ENCODE measurements at regions not wholly inside any gene's neighbourhood (a gene's known extent, or its start where the extent isn't known, plus 50 kb on each side); places are given as distances from the start of the nearest gene placed in this dataset.

GRCh38 chr7:131222171-131222570, 105.5 kb upstream of the MKLN1 start (continued):
- TF ChIP-seq SP1 (IDR thresholded peaks at IDR 0.05; ENCODE audit: low read depth) (no peak), CEBPB (IDR thresholded peaks at IDR 0.05; ENCODE audit: low read depth) (no peak), ELF1 (IDR thresholded peaks at IDR 0.05; ENCODE audit: borderline replicate concordance, low read depth) (no peak), ZNF274 (IDR thresholded peaks at IDR 0.05; ENCODE audit: low read depth, low read length) (no peak), CBX3 (IDR thresholded peaks at IDR 0.05; ENCODE audit: low read depth) (no peak), TCF7L2 (IDR thresholded peaks at IDR 0.05; ENCODE audit: borderline replicate concordance, extremely low read depth, insufficient read depth, insufficient read length) (no peak)

GRCh38 chr7:131223151-131223550, 104.5 kb upstream of the MKLN1 start:
- RAD21 ChIA-PET (ENCODE audit: low non-redundant PET in 1 of 2, low total read pairs in 2 of 2, uncharacterized antibody in 2 of 2, unreplicated experiment in 2 of 2) = no interaction called here
- POLR2A ChIA-PET = no interaction called here
- Histone ChIP-seq H3K27ac (ENCODE audit: low read depth, low read length) (no peak overlapping the region), H3K27me3 (ENCODE audit: insufficient read depth, low read length) (no peaks in the 10 kb centered on the region), H3K9ac (ENCODE audit: low read length) (no peak overlapping the region), H3K36me3 (ENCODE audit: control insufficient read depth in 1 of 2, insufficient read depth in 2 of 2, low read length in 2 of 2) (no peaks in the 10 kb centered on the region), H3K4me2 (ENCODE audit: low read length) (no peak overlapping the region), H2AFZ (ENCODE audit: low read depth, low read length, poor library complexity, severe bottlenecking) (no peak overlapping the region), H3K4me3 (replicated peaks in 1 of 2; ENCODE audit: low read depth in 1 of 2, low read length in 2 of 2) (no peak overlapping the region), H4K20me1 (ENCODE audit: insufficient read depth) (no peaks in the 10 kb centered on the region), H3K4me1 (ENCODE audit: control insufficient read depth in 1 of 2, insufficient read depth in 2 of 2, low read length in 2 of 2) (no peaks in the 10 kb centered on the region; a peak in 1 of 4 replicates), H3K9me2 (ENCODE audit: insufficient read depth) (no peaks in the 10 kb centered on the region), H3K79me2 (ENCODE audit: insufficient read depth, low read length) (no peaks in the 10 kb centered on the region), H3K9me3 (ENCODE audit: control insufficient read depth in 1 of 2, insufficient read depth in 1 of 2, low read depth in 1 of 2, low read length in 2 of 2) (no peaks in the 10 kb centered on the region)
- TF ChIP-seq FOSL1 (IDR thresholded peaks at IDR 0.05; ENCODE audit: low read depth) = no peak
- TF ChIP-seq TCF7L2 (IDR thresholded peaks at IDR 0.05; ENCODE audit: borderline replicate concordance, extremely low read depth, insufficient read depth, insufficient read length) = no peak
- no peak for TF ChIP-seq POLR2AphosphoS5 (IDR thresholded peaks at IDR 0.05; ENCODE audit: low read depth, low read length)
- TF ChIP-seq, protein P1, sequence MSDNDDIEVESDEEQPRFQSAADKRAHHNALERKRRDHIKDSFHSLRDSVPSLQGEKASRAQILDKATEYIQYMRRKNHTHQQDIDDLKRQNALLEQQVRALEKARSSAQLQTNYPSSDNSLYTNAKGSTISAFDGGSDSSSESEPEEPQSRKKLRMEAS (IDR thresholded peaks at IDR 0.05) = no peak
- TF ChIP-seq ZNF274 (IDR thresholded peaks at IDR 0.05; ENCODE audit: low read depth, low read length) = no peak
- TF ChIP-seq POLR2A (IDR thresholded peaks at IDR 0.05; ENCODE audit: borderline replicate concordance, extremely low read depth, insufficient read depth, insufficient read length) = no peak
- no peak for TF ChIP-seq CBX3 (IDR thresholded peaks at IDR 0.05; ENCODE audit: low read depth)
- TF ChIP-seq ZBTB33 (IDR thresholded peaks at IDR 0.05; ENCODE audit: extremely low read depth, insufficient replicate concordance, low read length) = no peak
- TF ChIP-seq SRF (IDR thresholded peaks at IDR 0.05; ENCODE audit: low read depth) = no peak
- TF ChIP-seq SP1 (IDR thresholded peaks at IDR 0.05; ENCODE audit: low read depth) = no peak
- no peak for TF ChIP-seq EZH2 (IDR thresholded peaks at IDR 0.05)
- no peak for TF ChIP-seq EZH2phosphoT487 (IDR thresholded peaks at IDR 0.05; ENCODE audit: borderline replicate concordance)
- no peak for TF ChIP-seq CTCF (IDR thresholded peaks at IDR 0.05 in 2 of 3, conservative IDR thresholded peaks at IDR 0.05 in 1 of 3; ENCODE audit: borderline replicate concordance in 1 of 3, insufficient read depth in 1 of 3, low read depth in 2 of 3, low read length in 2 of 3)
- TF ChIP-seq REST (IDR thresholded peaks at IDR 0.05; ENCODE audit: low read depth) = no peak
- TF ChIP-seq SIN3A (IDR thresholded peaks at IDR 0.05; ENCODE audit: low read depth) = no peak
- intact Hi-C loops (cut with micrococcal nuclease) = no loop called here
- no peak for DNase-seq (ENCODE audit: low read depth, low spot score)
- no peak for ATAC-seq
- no TSS peak for BruUV-seq (replicated peaks)
- CTCF ChIA-PET = no interaction called here
